NCI-H1105 (cell line): ENCODE measurements at regions not wholly inside any gene's neighbourhood (a gene's known extent, or its start where the extent isn't known, plus 50 kb on each side); places are given as distances from the start of the nearest gene placed in this dataset.
"Not testable (repeated sequence)": the region's sequence is repeated elsewhere in the genome, so short reads cannot be mapped to it uniquely, and the experiment has no call there.

ENCODE experiments used
- DNase-seq: peaks from one replicate; lab custom pipeline; 2025; lab: John Stamatoyannopoulos, UW

- DNase-seq, result no peak
Measured at GRCh38 chr6:167230288-167230687, 60.8 kb upstream of the UNC93A start.

DNA sequence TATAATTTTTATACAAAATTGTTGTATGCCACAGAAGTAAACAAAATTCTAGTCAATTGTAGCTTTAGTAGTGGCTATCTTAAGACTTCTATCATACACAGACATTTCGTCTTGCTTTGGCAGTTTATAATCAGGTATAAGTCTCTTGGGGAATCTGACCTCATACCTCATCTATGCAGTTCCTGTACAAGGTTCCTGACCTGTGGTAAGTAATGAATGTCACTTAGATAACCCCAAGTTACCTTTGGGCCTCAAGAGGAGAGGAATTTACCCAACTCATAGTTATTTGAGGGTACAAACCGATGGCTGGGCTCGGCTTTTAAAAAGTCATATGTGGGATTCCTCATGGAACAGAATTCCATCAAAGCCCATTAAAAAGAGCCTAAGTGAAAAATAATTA lies 58.8 kb upstream of the UNC93A start:
- no peak for DNase-seq

DNA sequence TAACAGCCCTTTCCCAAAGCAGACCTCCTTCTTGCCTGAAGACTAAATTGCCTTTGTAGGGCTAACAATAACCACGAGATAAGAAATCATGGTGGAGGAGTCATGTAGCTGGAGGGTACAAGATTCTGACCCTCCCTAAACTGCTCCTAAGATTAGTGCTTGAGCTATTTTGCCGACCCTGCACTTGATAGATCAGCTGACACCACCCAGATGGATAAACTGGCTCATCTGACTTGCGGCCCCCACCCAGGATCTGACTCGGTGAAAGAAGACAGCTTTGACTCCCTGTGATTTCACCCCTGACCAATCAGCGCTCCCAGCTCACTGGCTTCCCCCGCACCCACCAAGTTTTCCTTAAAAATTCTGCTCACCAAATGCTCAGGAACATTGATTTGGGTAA lies 57.6 kb upstream of the UNC93A start:
- no peak for DNase-seq

GRCh38 chr6:167234576-167234975 lies 56.5 kb upstream of the UNC93A start:
- DNase-seq, result not testable (repeated sequence)

DNA sequence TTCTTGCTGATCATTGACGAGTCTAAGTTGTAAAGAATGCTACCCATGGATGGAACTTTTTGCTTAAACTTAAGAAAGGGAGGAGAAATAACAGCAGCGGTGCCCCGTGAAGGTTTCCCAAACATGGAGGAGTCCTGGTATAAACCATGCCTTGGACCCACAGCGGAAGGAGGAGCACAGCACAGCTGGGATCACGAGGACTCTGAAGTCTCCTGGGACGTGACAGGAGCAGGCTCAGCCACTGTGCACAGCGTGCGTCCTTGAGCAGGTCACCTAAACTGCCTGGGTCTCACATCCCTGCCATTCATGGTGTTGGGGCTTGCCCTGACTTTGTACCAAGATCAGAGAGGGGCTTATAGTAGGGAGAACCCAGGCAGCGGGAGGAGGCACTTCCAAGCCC lies 56.1 kb upstream of the UNC93A start:
- no peak for DNase-seq

- DNase-seq, result no peak
Measured at GRCh38 chr6:167235421-167236238, 55.5 kb upstream of the UNC93A start.

DNA sequence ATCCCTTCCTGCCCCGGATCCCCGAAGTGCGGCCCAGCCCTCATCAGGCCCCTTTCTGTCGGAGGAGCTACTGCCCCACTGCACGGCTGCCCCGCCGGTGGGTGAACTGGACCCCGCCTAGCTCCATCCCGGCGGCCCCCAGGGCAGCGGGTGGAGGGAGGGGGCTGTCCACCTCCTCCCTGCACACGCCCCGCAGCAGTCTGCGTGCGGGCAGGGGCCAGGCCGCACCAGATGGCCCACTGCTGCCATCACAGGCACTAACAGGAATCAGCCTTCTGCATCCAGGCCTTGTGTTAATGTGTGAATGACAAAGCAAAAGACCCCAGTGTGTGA lies 54.9 kb upstream of the UNC93A start:
- DNase-seq, result no peak

DNA sequence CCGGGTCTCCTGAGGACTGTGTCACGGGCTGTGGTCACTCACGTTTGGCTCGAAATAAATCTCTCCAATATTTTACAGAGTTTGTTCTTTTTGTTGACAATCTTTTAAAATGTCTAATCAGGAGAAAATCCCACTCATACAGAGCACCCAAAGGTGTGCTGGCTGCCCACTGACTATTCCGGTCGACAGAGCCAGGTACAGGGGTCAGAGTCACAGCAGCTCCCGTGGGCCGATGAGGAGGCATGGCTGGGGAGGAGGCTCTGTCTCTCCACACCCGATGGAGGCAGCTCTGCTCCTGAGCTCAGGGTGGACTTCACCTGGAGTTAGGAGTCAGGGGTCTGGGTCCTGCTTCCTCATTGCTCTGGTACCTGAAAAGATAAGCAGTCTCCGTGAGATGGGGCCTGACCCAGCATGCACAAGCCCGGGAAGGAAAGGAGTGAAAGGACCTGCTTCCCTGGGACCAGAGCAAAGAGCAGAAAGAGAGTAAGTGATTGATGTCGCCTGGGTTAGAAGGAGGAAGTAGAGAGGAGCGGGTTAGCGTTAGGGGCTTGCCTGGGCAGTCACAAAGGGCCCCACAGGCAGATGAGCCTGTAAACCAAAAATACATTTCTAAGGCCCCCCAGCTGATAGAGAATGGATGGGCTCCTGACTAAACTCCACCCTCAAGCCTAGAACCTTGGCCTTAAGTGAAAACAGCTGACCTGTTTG lies 53.5 kb upstream of the UNC93A start:
- no peak for DNase-seq

DNA sequence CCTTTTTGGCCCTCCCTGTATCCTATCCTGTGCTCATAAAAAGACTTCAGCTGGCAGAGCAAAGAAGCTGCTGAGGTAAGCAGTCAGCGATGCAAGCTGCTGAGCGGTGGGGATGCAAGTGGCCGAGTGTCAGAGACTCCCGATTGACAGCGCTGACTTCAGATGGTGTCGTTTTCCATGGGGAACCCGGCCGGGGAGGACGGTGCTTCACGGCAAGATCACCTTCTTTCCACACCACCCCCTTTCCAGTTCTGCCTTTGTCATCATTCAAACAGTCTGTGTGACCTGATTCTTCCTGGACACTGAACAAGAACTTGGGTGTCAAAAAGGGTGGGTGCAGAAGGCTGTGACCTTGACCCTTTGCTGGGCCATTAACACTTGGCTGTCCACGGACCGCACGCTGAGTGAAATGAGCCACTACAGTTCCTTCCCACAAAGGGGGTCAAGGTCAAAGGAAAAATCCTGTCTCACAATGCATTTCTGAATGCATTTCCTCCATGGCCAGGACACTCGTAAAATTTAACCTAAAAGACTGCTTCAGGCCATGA lies 52.9 kb upstream of the UNC93A start:
- DNase-seq, result no peak

- peak; percentile 19 for DNase-seq
Measured at GRCh38 chr6:167238694-167239467, 52.2 kb upstream of the UNC93A start.

- not testable (repeated sequence) for DNase-seq
Measured at GRCh38 chr6:167239470-167239869, 51.6 kb upstream of the UNC93A start.

- no peak for DNase-seq
Measured at GRCh38 chr6:167240034-167240541, 51.0 kb upstream of the UNC93A start.
